ENCODE measurements at regions not wholly inside any gene's neighbourhood (a gene's known extent, or its start where the extent isn't known, plus 50 kb on each side); places are given as distances from the start of the nearest gene placed in this dataset.

GRCh38 chr17:34131386-34131785 is 123.7 kb upstream of the CCL2 start:
- TF ChIP-seq CTCF (IDR thresholded peaks at IDR 0.05; ENCODE audit: low read length) (no peak), EZH2 (optimal IDR thresholded peaks at IDR 0.05; ENCODE audit: low read depth, low read length) (no peak), EZH2phosphoT487 (IDR thresholded peaks at IDR 0.05; ENCODE audit: low read length) (no peak)

All from MM.1S (cell line).